ENCODE measurements at regions not wholly inside any gene's neighbourhood (a gene's known extent, or its start where the extent isn't known, plus 50 kb on each side); places are given as distances from the start of the nearest gene placed in this dataset.

DNA sequence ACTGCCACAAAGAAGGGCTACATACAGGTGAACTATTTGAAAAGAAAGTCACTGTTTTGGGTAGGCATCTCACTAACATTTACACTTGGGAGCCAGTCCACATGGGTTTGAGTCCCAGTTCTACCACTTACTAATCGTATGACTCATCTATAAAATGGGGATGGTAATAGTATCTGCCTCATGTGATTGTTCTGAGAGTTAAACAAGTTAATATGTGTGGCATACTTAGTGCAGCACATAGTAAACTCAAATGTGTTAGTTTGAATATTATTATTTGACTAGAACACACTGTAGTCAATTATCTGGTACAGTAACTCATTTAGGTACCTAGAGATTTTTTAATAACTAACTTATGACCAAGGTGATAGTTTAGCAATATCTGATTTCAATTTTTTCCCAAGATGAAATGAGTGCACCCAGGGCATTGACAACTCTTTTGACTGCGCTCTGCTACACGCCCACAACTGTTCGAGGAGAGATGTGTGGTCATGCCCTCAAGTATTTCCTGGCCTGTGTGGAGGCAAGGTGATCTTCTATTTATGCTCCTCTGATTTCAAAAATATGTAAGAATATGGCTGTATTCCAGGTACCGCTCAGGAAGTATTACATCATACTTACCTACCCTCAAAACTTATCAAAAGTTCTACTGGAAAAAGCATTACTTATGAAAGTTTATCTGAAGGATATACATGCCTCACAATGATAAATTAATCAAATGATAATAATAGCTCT, 210.6 kb upstream of the EGLN3 start:
- Histone ChIP-seq H4K8ac (ENCODE audit: low read length) (no peak overlapping the region), H3K4ac (ENCODE audit: low read depth in 1 of 2, low read length in 2 of 2) (no peak overlapping the region), H3K4me3 (ENCODE audit: insufficient read depth in 1 of 2, low read depth in 1 of 2, low read length in 2 of 2) (no peak overlapping the region), H3K23ac (ENCODE audit: low read length in 2 of 2) (no peak overlapping the region), H2BK12ac (ENCODE audit: low read length in 2 of 2) (no peak overlapping the region), H3K18ac (ENCODE audit: low read depth in 1 of 2, low read length in 2 of 2) (no peak overlapping the region), H2BK15ac (ENCODE audit: low read depth, poor library complexity, severe bottlenecking) (no peak overlapping the region), H2AK5ac (ENCODE audit: low read length, severe bottlenecking) (no peak overlapping the region), H2AFZ (ENCODE audit: low read depth, low read length) (no peak overlapping the region), H3K27ac (ENCODE audit: low read length, poor library complexity, severe bottlenecking) (no peak overlapping the region), H3K9ac (ENCODE audit: low read length) (no peak overlapping the region), H3K4me1 (ENCODE audit: control insufficient read depth, insufficient read depth, low read depth, low read length) (no peaks in the 10 kb centered on the region), H2BK120ac (ENCODE audit: low read depth, low read length) (no peak overlapping the region), H3K79me1 (replicated peaks; ENCODE audit: low read length, poor library complexity, severe bottlenecking) (no peaks in the 10 kb centered on the region), H3K36me3 (ENCODE audit: control insufficient read depth in 1 of 2, insufficient read depth in 2 of 2, low read depth in 1 of 2, low read length in 2 of 2) (no peaks in the 10 kb centered on the region), H4K91ac (ENCODE audit: low read length) (no peak overlapping the region), H2BK5ac (ENCODE audit: low read depth, low read length, poor library complexity, severe bottlenecking) (no peak overlapping the region), H3K27me3 (ENCODE audit: control insufficient read depth in 1 of 2, insufficient read depth in 1 of 2, low read length in 2 of 2) (peaks cover 3 to 12% of the 10 kb centered on the region in 2 experiments), H3K9me3 (ENCODE audit: control insufficient read depth, low read length) (no peaks in the 10 kb centered on the region), H3K4me2 (ENCODE audit: low read length, poor library complexity, severe bottlenecking) (no peak overlapping the region), H3K14ac (ENCODE audit: low read length in 2 of 2) (no peak overlapping the region)
- WGBS, result 95% methylated on average over 3 of the region's 5 CpGs
- no peak for DNase-seq

DNA sequence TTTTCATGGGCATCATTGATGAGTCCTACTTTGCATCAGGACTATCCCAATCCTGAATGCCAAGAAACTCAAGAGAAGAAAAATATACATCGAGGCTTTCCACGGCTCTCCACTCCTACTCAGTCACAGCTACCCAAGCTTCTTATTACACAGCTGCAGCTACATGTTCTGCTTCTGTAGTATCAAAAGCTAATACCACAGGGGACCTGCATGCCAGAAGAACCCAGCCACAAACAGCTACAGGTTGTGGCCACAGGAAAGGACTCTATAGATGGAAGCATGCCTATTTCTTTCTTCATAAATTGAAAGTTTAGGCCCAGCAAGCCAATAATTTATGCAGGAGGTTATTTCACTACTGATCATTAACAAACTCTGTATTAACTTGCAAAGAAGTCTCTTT, 209.7 kb upstream of the EGLN3 start:
- Histone ChIP-seq H3K27me3 (ENCODE audit: control insufficient read depth in 1 of 2, insufficient read depth in 1 of 2, low read length in 2 of 2) (peaks cover 0 to 4% of the 10 kb centered on the region in 2 experiments), H3K14ac (ENCODE audit: low read length in 2 of 2) (no peak overlapping the region), H3K4me2 (ENCODE audit: low read length, poor library complexity, severe bottlenecking) (no peak overlapping the region), H2BK5ac (ENCODE audit: low read depth, low read length, poor library complexity, severe bottlenecking) (no peak overlapping the region), H2BK12ac (ENCODE audit: low read length in 2 of 2) (no peak overlapping the region), H2BK15ac (ENCODE audit: low read depth, poor library complexity, severe bottlenecking) (no peak overlapping the region), H4K8ac (ENCODE audit: low read length) (no peak overlapping the region), H3K9me3 (ENCODE audit: control insufficient read depth, low read length) (no peaks in the 10 kb centered on the region), H4K91ac (ENCODE audit: low read length) (no peak overlapping the region), H3K4me1 (ENCODE audit: control insufficient read depth, insufficient read depth, low read depth, low read length) (no peaks in the 10 kb centered on the region), H2AK5ac (ENCODE audit: low read length, severe bottlenecking) (no peak overlapping the region), H2AFZ (ENCODE audit: low read depth, low read length) (no peak overlapping the region), H3K23ac (ENCODE audit: low read length in 2 of 2) (no peak overlapping the region), H3K36me3 (ENCODE audit: control insufficient read depth in 1 of 2, insufficient read depth in 2 of 2, low read depth in 1 of 2, low read length in 2 of 2) (no peaks in the 10 kb centered on the region), H3K79me1 (replicated peaks; ENCODE audit: low read length, poor library complexity, severe bottlenecking) (no peaks in the 10 kb centered on the region), H3K4ac (ENCODE audit: low read depth in 1 of 2, low read length in 2 of 2) (no peak overlapping the region), H2BK120ac (ENCODE audit: low read depth, low read length) (no peak overlapping the region), H3K9ac (ENCODE audit: low read length) (no peak overlapping the region), H3K27ac (ENCODE audit: low read length, poor library complexity, severe bottlenecking) (no peak overlapping the region), H3K18ac (ENCODE audit: low read depth in 1 of 2, low read length in 2 of 2) (no peak overlapping the region), H3K4me3 (ENCODE audit: insufficient read depth in 1 of 2, low read depth in 1 of 2, low read length in 2 of 2) (no peak overlapping the region)
- 98% methylated on average over 2 of the region's 2 CpGs for WGBS
- no peak for DNase-seq

DNA sequence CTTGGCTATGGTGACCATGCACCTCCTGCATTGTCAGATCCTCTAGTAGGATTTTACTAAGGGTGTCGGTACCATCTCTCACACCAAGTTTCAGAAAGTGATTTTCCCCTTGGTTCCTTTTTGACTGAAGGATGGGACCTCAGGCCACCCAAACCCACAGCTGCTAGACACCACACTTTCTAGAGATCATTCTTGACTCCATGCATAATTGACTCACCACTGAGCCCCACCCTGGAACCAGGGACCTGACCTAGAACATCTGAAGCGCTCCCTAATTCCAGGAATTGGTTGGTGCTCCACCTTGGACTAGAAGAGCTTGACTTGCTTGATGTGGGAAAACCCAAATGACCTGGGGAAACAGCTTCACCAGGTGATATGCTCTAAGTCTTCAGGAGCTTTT, 206.8 kb upstream of the EGLN3 start:
- Histone ChIP-seq H3K27me3 (ENCODE audit: control insufficient read depth in 1 of 2, insufficient read depth in 1 of 2, low read length in 2 of 2) (no peaks in the 10 kb centered on the region), H3K18ac (ENCODE audit: low read depth in 1 of 2, low read length in 2 of 2) (no peak overlapping the region), H3K14ac (ENCODE audit: low read length in 2 of 2) (no peak overlapping the region), H3K36me3 (ENCODE audit: control insufficient read depth in 1 of 2, insufficient read depth in 2 of 2, low read depth in 1 of 2, low read length in 2 of 2) (no peaks in the 10 kb centered on the region), H3K9ac (ENCODE audit: low read length) (no peak overlapping the region), H3K27ac (ENCODE audit: low read length, poor library complexity, severe bottlenecking) (no peak overlapping the region), H2AK5ac (ENCODE audit: low read length, severe bottlenecking) (no peak overlapping the region), H2BK12ac (ENCODE audit: low read length in 2 of 2) (no peak overlapping the region), H2AFZ (ENCODE audit: low read depth, low read length) (no peak overlapping the region), H4K91ac (ENCODE audit: low read length) (no peak overlapping the region), H3K9me3 (ENCODE audit: control insufficient read depth, low read length) (no peaks in the 10 kb centered on the region), H2BK120ac (ENCODE audit: low read depth, low read length) (no peak overlapping the region), H3K4me2 (ENCODE audit: low read length, poor library complexity, severe bottlenecking) (no peak overlapping the region), H3K4me1 (ENCODE audit: control insufficient read depth, insufficient read depth, low read depth, low read length) (no peaks in the 10 kb centered on the region), H3K79me1 (replicated peaks; ENCODE audit: low read length, poor library complexity, severe bottlenecking) (no peaks in the 10 kb centered on the region), H3K23ac (ENCODE audit: low read length in 2 of 2) (no peak overlapping the region), H4K8ac (ENCODE audit: low read length) (no peak overlapping the region), H3K4me3 (ENCODE audit: insufficient read depth in 1 of 2, low read depth in 1 of 2, low read length in 2 of 2) (no peak overlapping the region), H2BK5ac (ENCODE audit: low read depth, low read length, poor library complexity, severe bottlenecking) (no peak overlapping the region), H2BK15ac (ENCODE audit: low read depth, poor library complexity, severe bottlenecking) (no peak overlapping the region), H3K4ac (ENCODE audit: low read depth in 1 of 2, low read length in 2 of 2) (no peak overlapping the region)
- DNase-seq, result no peak
- 81% methylated on average over 2 of the region's 2 CpGs for WGBS

GRCh38 chr14:34147461-34147860, 196.6 kb upstream of the EGLN3 start:
- Histone ChIP-seq H3K4me1 (ENCODE audit: control insufficient read depth, insufficient read depth, low read depth, low read length) (no peaks in the 10 kb centered on the region), H3K4me2 (ENCODE audit: low read length, poor library complexity, severe bottlenecking) (no peak overlapping the region), H3K23ac (ENCODE audit: low read length in 2 of 2) (no peak overlapping the region), H3K9me3 (ENCODE audit: control insufficient read depth, low read length) (no peaks in the 10 kb centered on the region), H3K4me3 (ENCODE audit: insufficient read depth in 1 of 2, low read depth in 1 of 2, low read length in 2 of 2) (no peak overlapping the region), H3K4ac (ENCODE audit: low read depth in 1 of 2, low read length in 2 of 2) (no peak overlapping the region), H3K18ac (ENCODE audit: low read depth in 1 of 2, low read length in 2 of 2) (peak overlapping the region in 1 of 2 experiments; percentile 34), H2BK12ac (ENCODE audit: low read length in 2 of 2) (no peak overlapping the region), H2BK120ac (ENCODE audit: low read depth, low read length) (no peak overlapping the region), H2AFZ (ENCODE audit: low read depth, low read length) (no peak overlapping the region), H3K14ac (ENCODE audit: low read length in 2 of 2) (no peak overlapping the region), H3K36me3 (ENCODE audit: control insufficient read depth in 1 of 2, insufficient read depth in 2 of 2, low read depth in 1 of 2, low read length in 2 of 2) (no peaks in the 10 kb centered on the region), H4K8ac (ENCODE audit: low read length) (no peak overlapping the region), H3K27ac (ENCODE audit: low read length, poor library complexity, severe bottlenecking) (no peak overlapping the region), H3K9ac (ENCODE audit: low read length) (no peak overlapping the region), H3K27me3 (ENCODE audit: control insufficient read depth in 1 of 2, insufficient read depth in 1 of 2, low read length in 2 of 2) (peaks cover 0 to 4% of the 10 kb centered on the region in 2 experiments), H3K79me1 (replicated peaks; ENCODE audit: low read length, poor library complexity, severe bottlenecking) (no peaks in the 10 kb centered on the region), H4K91ac (ENCODE audit: low read length) (no peak overlapping the region), H2BK15ac (ENCODE audit: low read depth, poor library complexity, severe bottlenecking) (no peak overlapping the region), H2AK5ac (ENCODE audit: low read length, severe bottlenecking) (no peak overlapping the region), H2BK5ac (ENCODE audit: low read depth, low read length, poor library complexity, severe bottlenecking) (no peak overlapping the region)
- 67% methylated on average over 1 of the region's 3 CpGs for WGBS
- no peak for DNase-seq

All from mesenchymal stem cell (in vitro differentiated cells and primary cell).